ENCODE measurements at regions not wholly inside any gene's neighbourhood (a gene's known extent, or its start where the extent isn't known, plus 50 kb on each side); places are given as distances from the start of the nearest gene placed in this dataset.

- no peak overlapping the region for H4K91ac ChIP-seq (replicated peaks; ENCODE audit: insufficient read length, low read length)
- H2BK5ac ChIP-seq (ENCODE audit: low read depth, low read length) = no peak overlapping the region
- H3K4me2 ChIP-seq (ENCODE audit: insufficient read depth in 1 of 2, low read depth in 2 of 2, low read length in 2 of 2) = no peak overlapping the region
- ChIA-PET POLR2A (ENCODE audit: partially characterized antibody) (interaction anchor here (1.2 kb wide), 1 partner anchor 76 kb away, joined by 3 read pairs; no protein-coding TSS in a partner anchor), CTCF (ENCODE audit: partially characterized antibody) (interaction anchor here (0.9 to 6.5 kb wide), 9 partner anchors 10 to 402 kb away, joined by 3 to 91 read pairs (median 4); no protein-coding TSS in a partner anchor)
- H4K5ac ChIP-seq (ENCODE audit: insufficient read length, low read depth, low read length) = no peak overlapping the region
- no peak overlapping the region for H3K4me3 ChIP-seq (ENCODE audit: extremely low read depth in 1 of 4, insufficient read depth in 2 of 4, low read depth in 3 of 4, low read length in 4 of 4)
- H2BK20ac ChIP-seq (ENCODE audit: low read length) = no peak overlapping the region
- WGBS, 2 experiments (ENCODE audit: extremely low coverage in 1 of 2, insufficient coverage in 1 of 2, insufficient read length in 1 of 2, insufficient replicate concordance in 2 of 2, low coverage in 1 of 2, low lambda C conversion rate in 2 of 2, missing lambda C conversion rate in 1 of 2) = 84% methylated on average over 5 of the region's 5 CpGs; no CpG with 5 or more reads in 1 of the 2 experiments
- no peak overlapping the region for H2AK5ac ChIP-seq (ENCODE audit: low read depth, low read length)
- H4K8ac ChIP-seq (ENCODE audit: extremely low read depth, insufficient read depth, low read length) = no peak overlapping the region
- peaks cover 0 to 1% of the 10 kb centered on the region in 2 experiments for H4K20me1 ChIP-seq (replicated peaks in 1 of 2; ENCODE audit: control insufficient read depth in 1 of 2, insufficient read depth in 2 of 2, low read length in 2 of 2)
- no peaks in the 10 kb centered on the region for H3K79me2 ChIP-seq (ENCODE audit: control insufficient read depth in 1 of 2, insufficient read depth in 2 of 2, low read length in 2 of 2)
- FAIRE-seq (no peak), DNase-seq (ENCODE audit: low read depth in 1 of 2, low spot score in 2 of 2) (no peak)
- H3K23ac ChIP-seq (ENCODE audit: insufficient read length) = no peak overlapping the region
- H3K4me1 ChIP-seq (replicated peaks in 1 of 4; ENCODE audit: control insufficient read depth in 3 of 4, insufficient read depth in 4 of 4, low read length in 3 of 4) = no peaks in the 10 kb centered on the region
- no peaks in the 10 kb centered on the region for H3K36me3 ChIP-seq (ENCODE audit: control insufficient read depth in 2 of 4, insufficient read depth in 4 of 4, low read length in 3 of 4)
- no peak overlapping the region for H2BK15ac ChIP-seq (ENCODE audit: low read length)
- H3K27ac ChIP-seq (ENCODE audit: low read depth, low read length) = no peak overlapping the region
- no peak overlapping the region for H3K14ac ChIP-seq (ENCODE audit: insufficient read length)
- H2BK12ac ChIP-seq (ENCODE audit: low read depth, low read length) = no peak overlapping the region
- no peaks in the 10 kb centered on the region; the same call in 1 of the 2 replicates for H3K23me2 ChIP-seq (ENCODE audit: low read depth, low read length)
- no peaks in the 10 kb centered on the region for H3K9me3 ChIP-seq (ENCODE audit: insufficient read depth in 2 of 2, low read depth in 1 of 2, low read length in 1 of 2)
- peaks cover 0 to 13% (median 3%) of the 10 kb centered on the region in 4 experiments; a peak in 4 of 7 replicates for H3K27me3 ChIP-seq (replicated peaks in 1 of 4; ENCODE audit: control insufficient read depth in 3 of 4, extremely low read depth in 1 of 4, insufficient read depth in 3 of 4, low read length in 3 of 4)
- no peak overlapping the region for H3K56ac ChIP-seq (replicated peaks; ENCODE audit: insufficient read length, low read depth, low read length)
- no peak overlapping the region for H3K9ac ChIP-seq (replicated peaks in 1 of 4; ENCODE audit: extremely low read depth in 1 of 4, low read depth in 3 of 4, low read length in 3 of 4)
- H3K4ac ChIP-seq (replicated peaks; ENCODE audit: insufficient read length, low read depth, low read length) = no peak overlapping the region
- H3K79me1 ChIP-seq (ENCODE audit: low read depth, low read length) = no peaks in the 10 kb centered on the region; the same call in 1 of the 2 replicates
- H3K18ac ChIP-seq (ENCODE audit: extremely low read depth, low read length) = no peak overlapping the region
- no peak overlapping the region for H2AFZ ChIP-seq (ENCODE audit: low read length)
- H2BK120ac ChIP-seq (replicated peaks; ENCODE audit: low read depth, low read length) = no peak overlapping the region
- TF ChIP-seq CTBP2 (IDR thresholded peaks at IDR 0.05; ENCODE audit: borderline replicate concordance, insufficient read depth, insufficient read length, low read length) (no peak), SP4 (IDR thresholded peaks at IDR 0.05; ENCODE audit: low read length) (no peak), RBBP5 (IDR thresholded peaks at IDR 0.05; ENCODE audit: borderline replicate concordance, low read depth, low read length) (no peak), SIN3A (conservative IDR thresholded peaks at IDR 0.05 in 1 of 2, IDR thresholded peaks at IDR 0.05 in 1 of 2; ENCODE audit: low read depth in 1 of 2, low read length in 2 of 2) (no peak), ASH2L (IDR thresholded peaks at IDR 0.05; ENCODE audit: low read length) (no peak)
Observed at GRCh38 chr2:120518819-120519218, 172.9 kb downstream of the INHBB start.
